DMS53 (cell line): ENCODE measurements at regions not wholly inside any gene's neighbourhood (a gene's known extent, or its start where the extent isn't known, plus 50 kb on each side); places are given as distances from the start of the nearest gene placed in this dataset.
A peak's percentile ranks its signal among the peaks of the same experiment; 100 is the strongest.
"Not testable (repeated sequence)": the region's sequence is repeated elsewhere in the genome, so short reads cannot be mapped to it uniquely, and the experiment has no call there.

Source experiments
- DNase-seq: peaks from one replicate; lab custom pipeline; 2025; lab: John Stamatoyannopoulos, UW

- no peak for DNase-seq
Observed at GRCh38 chr1:94303005-94303404, 65.6 kb upstream of the ARHGAP29 start.

GRCh38 chr1:94302497-94302896, 65.1 kb upstream of the ARHGAP29 start:
- DNase-seq = no peak

GRCh38 chr1:94301186-94301585, 63.8 kb upstream of the ARHGAP29 start:
- no peak for DNase-seq

GRCh38 chr1:94300731-94301130, 63.3 kb upstream of the ARHGAP29 start:
- no peak for DNase-seq

- peak; percentile 82 for DNase-seq
Observed at GRCh38 chr1:94299627-94300553, 62.5 kb upstream of the ARHGAP29 start.

- no peak for DNase-seq
Observed at GRCh38 chr1:94298861-94299260, 61.5 kb upstream of the ARHGAP29 start.

GRCh38 chr1:94296018-94296417, 58.6 kb upstream of the ARHGAP29 start:
- DNase-seq = no peak

- not testable (repeated sequence) for DNase-seq
Observed at GRCh38 chr1:94292978-94293377, 55.6 kb upstream of the ARHGAP29 start.

GRCh38 chr1:94289244-94289643, 51.9 kb upstream of the ARHGAP29 start:
- DNase-seq = not testable (repeated sequence)
